T-helper 2 cell (primary cell): ENCODE measurements at regions not wholly inside any gene's neighbourhood (a gene's known extent, or its start where the extent isn't known, plus 50 kb on each side); places are given as distances from the start of the nearest gene placed in this dataset.
"Not testable (repeated sequence)": the region's sequence is repeated elsewhere in the genome, so short reads cannot be mapped to it uniquely, and the experiment has no call there.

Experiments
- DNase-seq, 5 experiments: peaks; one replicate each; pipeline versions ENCODE4 v3.0.0 to v3.0.0-alpha.2; 2012 to 2022

GRCh38 chr3:10109-10996 lies 186.2 kb upstream of the CHL1 start:
- DNase-seq: peak in 1 of 5 experiments; percentile 18

- no peak for DNase-seq
These were observed 184.8 kb upstream of the CHL1 start for GRCh38 chr3:11734-12133.

GRCh38 chr3:14652-15051 lies 181.9 kb upstream of the CHL1 start:
- no peak for DNase-seq

GRCh38 chr3:16366-16765 lies 180.2 kb upstream of the CHL1 start:
- no peak for DNase-seq

GRCh38 chr3:20421-20820 lies 176.1 kb upstream of the CHL1 start:
- DNase-seq: no peak

- no peak for DNase-seq
These were observed 172.6 kb upstream of the CHL1 start for GRCh38 chr3:24006-24405.

GRCh38 chr3:25056-25455 lies 171.5 kb upstream of the CHL1 start:
- no peak for DNase-seq

GRCh38 chr3:35985-36384 lies 160.6 kb upstream of the CHL1 start:
- DNase-seq: not testable (repeated sequence)

- not testable (repeated sequence) for DNase-seq
These were observed 153.5 kb upstream of the CHL1 start for GRCh38 chr3:42871-43744.

GRCh38 chr3:44028-44676 lies 152.4 kb upstream of the CHL1 start:
- DNase-seq: no peak

GRCh38 chr3:44941-45340 lies 151.6 kb upstream of the CHL1 start:
- not testable (repeated sequence) for DNase-seq

GRCh38 chr3:46576-46975 lies 150.0 kb upstream of the CHL1 start:
- no peak for DNase-seq

GRCh38 chr3:53441-53840 lies 143.1 kb upstream of the CHL1 start:
- not testable (repeated sequence) for DNase-seq

- DNase-seq: no peak
These were observed 142.3 kb upstream of the CHL1 start for GRCh38 chr3:54240-54639.

GRCh38 chr3:56672-57071 lies 139.9 kb upstream of the CHL1 start:
- DNase-seq: no peak

GRCh38 chr3:59854-60253 lies 136.7 kb upstream of the CHL1 start:
- no peak for DNase-seq

- no peak for DNase-seq
These were observed 133.3 kb upstream of the CHL1 start for GRCh38 chr3:63095-63765.

- DNase-seq: no peak
These were observed 126.9 kb upstream of the CHL1 start for GRCh38 chr3:69690-70089.

GRCh38 chr3:72776-73175 lies 123.8 kb upstream of the CHL1 start:
- DNase-seq: no peak

GRCh38 chr3:73271-73670 lies 123.3 kb upstream of the CHL1 start:
- DNase-seq: no peak

- no peak for DNase-seq
These were observed 121.8 kb upstream of the CHL1 start for GRCh38 chr3:74676-75243.

- DNase-seq: no peak
These were observed 121.3 kb upstream of the CHL1 start for GRCh38 chr3:75260-75659.
